ENCODE measurements at regions not wholly inside any gene's neighbourhood (a gene's known extent, or its start where the extent isn't known, plus 50 kb on each side); places are given as distances from the start of the nearest gene placed in this dataset.

GRCh38 chr12:20264608-20265114 lies 103.7 kb upstream of the PDE3A start:
- Histone ChIP-seq H3K4me1 (ENCODE audit: control insufficient read depth, insufficient read depth, low read length) (no peaks in the 10 kb centered on the region), H3K9me3 (ENCODE audit: control insufficient read depth, insufficient read depth, low read depth, low read length) (no peaks in the 10 kb centered on the region), H3K36me3 (ENCODE audit: control insufficient read depth, insufficient read depth, low read length) (no peaks in the 10 kb centered on the region), H3K4me3 (ENCODE audit: low read depth in 2 of 2, low read length in 2 of 2) (no peak overlapping the region), H3K27me3 (ENCODE audit: control insufficient read depth, insufficient read depth, low read length) (no peaks in the 10 kb centered on the region), H3K27ac (ENCODE audit: low read length) (no peak overlapping the region)
- BruUV-seq (replicated peaks): no TSS peak
- in situ Hi-C loops (cut with HindIII; ENCODE audit: low pct_unique_long_range_greater_than_20kb, low sequenced_read_pairs): no loop called here
- DNase-seq (ENCODE audit: low read depth, low spot score): no peak
- intact Hi-C loops (cut with micrococcal nuclease; ENCODE audit: unreplicated experiment): no loop called here
- POLR2A ChIA-PET: no interaction called here
- CTCF ChIA-PET: no interaction called here
- no peak for TF ChIP-seq REST (IDR thresholded peaks at IDR 0.05; ENCODE audit: insufficient read depth in 1 of 2, low read depth in 2 of 2, low read length in 1 of 2)
- no peak for TF ChIP-seq SIN3A (IDR thresholded peaks at IDR 0.05; ENCODE audit: borderline replicate concordance, insufficient read depth, low read depth, low read length)
- no peak for TF ChIP-seq TCF7L2 (IDR thresholded peaks at IDR 0.05; ENCODE audit: low read depth, low read length)
- TF ChIP-seq POLR2AphosphoS5 (IDR thresholded peaks at IDR 0.05; ENCODE audit: low read depth, low read length): no peak
- TF ChIP-seq, protein P1, sequence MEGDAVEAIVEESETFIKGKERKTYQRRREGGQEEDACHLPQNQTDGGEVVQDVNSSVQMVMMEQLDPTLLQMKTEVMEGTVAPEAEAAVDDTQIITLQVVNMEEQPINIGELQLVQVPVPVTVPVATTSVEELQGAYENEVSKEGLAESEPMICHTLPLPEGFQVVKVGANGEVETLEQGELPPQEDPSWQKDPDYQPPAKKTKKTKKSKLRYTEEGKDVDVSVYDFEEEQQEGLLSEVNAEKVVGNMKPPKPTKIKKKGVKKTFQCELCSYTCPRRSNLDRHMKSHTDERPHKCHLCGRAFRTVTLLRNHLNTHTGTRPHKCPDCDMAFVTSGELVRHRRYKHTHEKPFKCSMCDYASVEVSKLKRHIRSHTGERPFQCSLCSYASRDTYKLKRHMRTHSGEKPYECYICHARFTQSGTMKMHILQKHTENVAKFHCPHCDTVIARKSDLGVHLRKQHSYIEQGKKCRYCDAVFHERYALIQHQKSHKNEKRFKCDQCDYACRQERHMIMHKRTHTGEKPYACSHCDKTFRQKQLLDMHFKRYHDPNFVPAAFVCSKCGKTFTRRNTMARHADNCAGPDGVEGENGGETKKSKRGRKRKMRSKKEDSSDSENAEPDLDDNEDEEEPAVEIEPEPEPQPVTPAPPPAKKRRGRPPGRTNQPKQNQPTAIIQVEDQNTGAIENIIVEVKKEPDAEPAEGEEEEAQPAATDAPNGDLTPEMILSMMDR (IDR thresholded peaks at IDR 0.05): no peak
- no peak for ATAC-seq

GRCh38 chr12:20268121-20268732 lies 100.1 kb upstream of the PDE3A start:
- intact Hi-C loops (cut with micrococcal nuclease; ENCODE audit: unreplicated experiment) (no loop called here), in situ Hi-C loops (cut with HindIII; ENCODE audit: low pct_unique_long_range_greater_than_20kb, low sequenced_read_pairs) (no loop called here)
- ChIA-PET POLR2A (no interaction called here), CTCF (no interaction called here)
- no TSS peak for BruUV-seq (replicated peaks)
- Histone ChIP-seq H3K9me3 (ENCODE audit: control insufficient read depth, insufficient read depth, low read depth, low read length) (no peaks in the 10 kb centered on the region), H3K4me1 (ENCODE audit: control insufficient read depth, insufficient read depth, low read length) (no peaks in the 10 kb centered on the region), H3K27ac (ENCODE audit: low read length) (no peak overlapping the region), H3K36me3 (ENCODE audit: control insufficient read depth, insufficient read depth, low read length) (no peaks in the 10 kb centered on the region), H3K4me3 (ENCODE audit: low read depth in 2 of 2, low read length in 2 of 2) (no peak overlapping the region), H3K27me3 (ENCODE audit: control insufficient read depth, insufficient read depth, low read length) (no peaks in the 10 kb centered on the region)
- ATAC-seq: no peak
- no peak for TF ChIP-seq POLR2AphosphoS5 (IDR thresholded peaks at IDR 0.05; ENCODE audit: low read depth, low read length)
- TF ChIP-seq SIN3A (IDR thresholded peaks at IDR 0.05; ENCODE audit: borderline replicate concordance, insufficient read depth, low read depth, low read length): no peak
- TF ChIP-seq, protein P1 (IDR thresholded peaks at IDR 0.05): no peak
- TF ChIP-seq REST (IDR thresholded peaks at IDR 0.05; ENCODE audit: insufficient read depth in 1 of 2, low read depth in 2 of 2, low read length in 1 of 2): no peak
- TF ChIP-seq TCF7L2 (IDR thresholded peaks at IDR 0.05; ENCODE audit: low read depth, low read length): no peak
- no peak for DNase-seq (ENCODE audit: low read depth, low spot score)
